ENCODE measurements at regions not wholly inside any gene's neighbourhood (a gene's known extent, or its start where the extent isn't known, plus 50 kb on each side); places are given as distances from the start of the nearest gene placed in this dataset.

DNA sequence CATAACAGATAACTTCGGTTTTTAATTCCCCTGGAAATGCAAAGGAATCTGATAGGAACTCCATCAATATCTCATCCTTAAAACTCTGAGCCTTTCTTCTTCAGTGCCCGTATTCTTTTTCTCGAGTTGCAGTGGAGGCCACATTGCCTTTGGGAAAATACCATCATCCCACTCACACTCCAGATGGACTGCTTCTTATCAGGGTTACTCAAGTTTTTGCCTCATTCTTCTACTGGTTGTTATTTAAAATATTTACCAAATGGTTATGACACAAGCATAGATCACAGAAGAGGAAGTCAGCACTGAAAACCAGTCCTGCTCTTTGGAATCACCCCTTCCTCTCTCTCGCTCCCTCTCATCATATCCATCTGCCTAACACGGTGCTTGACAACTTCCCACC lies 1020.5 kb upstream of the SLC10A2 start:
- TF ChIP-seq, protein P1, sequence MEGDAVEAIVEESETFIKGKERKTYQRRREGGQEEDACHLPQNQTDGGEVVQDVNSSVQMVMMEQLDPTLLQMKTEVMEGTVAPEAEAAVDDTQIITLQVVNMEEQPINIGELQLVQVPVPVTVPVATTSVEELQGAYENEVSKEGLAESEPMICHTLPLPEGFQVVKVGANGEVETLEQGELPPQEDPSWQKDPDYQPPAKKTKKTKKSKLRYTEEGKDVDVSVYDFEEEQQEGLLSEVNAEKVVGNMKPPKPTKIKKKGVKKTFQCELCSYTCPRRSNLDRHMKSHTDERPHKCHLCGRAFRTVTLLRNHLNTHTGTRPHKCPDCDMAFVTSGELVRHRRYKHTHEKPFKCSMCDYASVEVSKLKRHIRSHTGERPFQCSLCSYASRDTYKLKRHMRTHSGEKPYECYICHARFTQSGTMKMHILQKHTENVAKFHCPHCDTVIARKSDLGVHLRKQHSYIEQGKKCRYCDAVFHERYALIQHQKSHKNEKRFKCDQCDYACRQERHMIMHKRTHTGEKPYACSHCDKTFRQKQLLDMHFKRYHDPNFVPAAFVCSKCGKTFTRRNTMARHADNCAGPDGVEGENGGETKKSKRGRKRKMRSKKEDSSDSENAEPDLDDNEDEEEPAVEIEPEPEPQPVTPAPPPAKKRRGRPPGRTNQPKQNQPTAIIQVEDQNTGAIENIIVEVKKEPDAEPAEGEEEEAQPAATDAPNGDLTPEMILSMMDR (IDR thresholded peaks at IDR 0.05) = no peak
- no peak for TF ChIP-seq POLR2A (IDR thresholded peaks at IDR 0.05)
